ENCODE measurements at regions not wholly inside any gene's neighbourhood (a gene's known extent, or its start where the extent isn't known, plus 50 kb on each side); places are given as distances from the start of the nearest gene placed in this dataset.
A peak's percentile ranks its signal among the peaks of the same experiment; 100 is the strongest.

GRCh38 chr7:101701153-101701794 is 72.2 kb upstream of the MYL10 start:
- Histone ChIP-seq H2BK120ac (replicated peaks; ENCODE audit: low read depth, low read length) (no peak overlapping the region), H2BK5ac (ENCODE audit: low read depth, low read length) (no peak overlapping the region), H4K91ac (replicated peaks; ENCODE audit: insufficient read length, low read length) (no peak overlapping the region), H3K27me3 (replicated peaks in 1 of 4; ENCODE audit: control insufficient read depth in 3 of 4, extremely low read depth in 1 of 4, insufficient read depth in 3 of 4, low read length in 3 of 4) (no peaks in the 10 kb centered on the region), H3K14ac (ENCODE audit: insufficient read length) (no peak overlapping the region), H3K56ac (replicated peaks; ENCODE audit: insufficient read length, low read depth, low read length) (no peak overlapping the region), H2BK12ac (ENCODE audit: low read depth, low read length) (no peak overlapping the region; the same call in 1 of the 2 replicates), H3K23me2 (ENCODE audit: low read depth, low read length) (no peaks in the 10 kb centered on the region), H3K79me1 (ENCODE audit: low read depth, low read length) (no peaks in the 10 kb centered on the region; the same call in 1 of the 2 replicates), H2BK20ac (ENCODE audit: low read length) (no peak overlapping the region), H3K4me2 (ENCODE audit: insufficient read depth in 1 of 2, low read depth in 2 of 2, low read length in 2 of 2) (no peak overlapping the region), H2AFZ (ENCODE audit: low read length) (no peak overlapping the region), H3K9me3 (ENCODE audit: insufficient read depth in 2 of 2, low read depth in 1 of 2, low read length in 1 of 2) (no peaks in the 10 kb centered on the region), H3K9ac (replicated peaks in 1 of 4; ENCODE audit: extremely low read depth in 1 of 4, low read depth in 3 of 4, low read length in 3 of 4) (no peak overlapping the region), H2AK5ac (ENCODE audit: low read depth, low read length) (no peak overlapping the region), H3K27ac (ENCODE audit: low read depth, low read length) (no peak overlapping the region), H3K4me3 (ENCODE audit: extremely low read depth in 1 of 4, insufficient read depth in 2 of 4, low read depth in 3 of 4, low read length in 4 of 4) (no peak overlapping the region), H3K4me1 (replicated peaks in 1 of 4; ENCODE audit: control insufficient read depth in 3 of 4, insufficient read depth in 4 of 4, low read length in 3 of 4) (no peaks in the 10 kb centered on the region), H4K5ac (ENCODE audit: insufficient read length, low read depth, low read length) (no peak overlapping the region), H3K23ac (ENCODE audit: insufficient read length) (no peak overlapping the region), H3K4ac (replicated peaks; ENCODE audit: insufficient read length, low read depth, low read length) (no peak overlapping the region), H3K18ac (ENCODE audit: extremely low read depth, low read length) (no peak overlapping the region), H3K79me2 (ENCODE audit: control insufficient read depth in 1 of 2, insufficient read depth in 2 of 2, low read length in 2 of 2) (no peaks in the 10 kb centered on the region), H4K8ac (ENCODE audit: extremely low read depth, insufficient read depth, low read length) (no peak overlapping the region), H2BK15ac (ENCODE audit: low read length) (0 out of 2 replicates have a peak overlapping the region, but pooled peaks have one; percentile 4), H3K36me3 (ENCODE audit: control insufficient read depth in 2 of 4, insufficient read depth in 4 of 4, low read length in 3 of 4) (no peaks in the 10 kb centered on the region), H4K20me1 (replicated peaks in 1 of 2; ENCODE audit: control insufficient read depth in 1 of 2, insufficient read depth in 2 of 2, low read length in 2 of 2) (no peaks in the 10 kb centered on the region)
- CTCF ChIA-PET (ENCODE audit: partially characterized antibody): interaction anchor here (0.6 to 2.2 kb wide), 9 partner anchors 10 to 153 kb away, joined by 3 to 13 read pairs (median 3); no protein-coding TSS in a partner anchor
- POLR2A ChIA-PET (ENCODE audit: partially characterized antibody): no interaction called here
- no peak for DNase-seq (ENCODE audit: low read depth in 1 of 2, low spot score in 2 of 2)
- 92% methylated on average over 13 of the region's 13 CpGs; no CpG with 5 or more reads in 1 of the 2 experiments for WGBS, 2 experiments (ENCODE audit: extremely low coverage in 1 of 2, insufficient coverage in 1 of 2, insufficient read length in 1 of 2, insufficient replicate concordance in 2 of 2, low coverage in 1 of 2, low lambda C conversion rate in 2 of 2, missing lambda C conversion rate in 1 of 2)
- no peak for TF ChIP-seq MAFK (IDR thresholded peaks at IDR 0.05; ENCODE audit: low read depth, low read length)
- TF ChIP-seq ZNF274 (IDR thresholded peaks at IDR 0.05; ENCODE audit: borderline replicate concordance, extremely low read depth, low read length): no peak
- no peak for FAIRE-seq
